HG03520 (cell line): ENCODE measurements at regions not wholly inside any gene's neighbourhood (a gene's known extent, or its start where the extent isn't known, plus 50 kb on each side); places are given as distances from the start of the nearest gene placed in this dataset.

Source experiments
- ATAC-seq: cut with Tn5 transposase; IDR thresholded peaks from one replicate; pipeline ENCODE4 v1.9.1; 2021; ENCODE audit warnings: mild to moderate bottlenecking, moderate library complexity; ENCODE audit not compliant: unreplicated experiment

DNA sequence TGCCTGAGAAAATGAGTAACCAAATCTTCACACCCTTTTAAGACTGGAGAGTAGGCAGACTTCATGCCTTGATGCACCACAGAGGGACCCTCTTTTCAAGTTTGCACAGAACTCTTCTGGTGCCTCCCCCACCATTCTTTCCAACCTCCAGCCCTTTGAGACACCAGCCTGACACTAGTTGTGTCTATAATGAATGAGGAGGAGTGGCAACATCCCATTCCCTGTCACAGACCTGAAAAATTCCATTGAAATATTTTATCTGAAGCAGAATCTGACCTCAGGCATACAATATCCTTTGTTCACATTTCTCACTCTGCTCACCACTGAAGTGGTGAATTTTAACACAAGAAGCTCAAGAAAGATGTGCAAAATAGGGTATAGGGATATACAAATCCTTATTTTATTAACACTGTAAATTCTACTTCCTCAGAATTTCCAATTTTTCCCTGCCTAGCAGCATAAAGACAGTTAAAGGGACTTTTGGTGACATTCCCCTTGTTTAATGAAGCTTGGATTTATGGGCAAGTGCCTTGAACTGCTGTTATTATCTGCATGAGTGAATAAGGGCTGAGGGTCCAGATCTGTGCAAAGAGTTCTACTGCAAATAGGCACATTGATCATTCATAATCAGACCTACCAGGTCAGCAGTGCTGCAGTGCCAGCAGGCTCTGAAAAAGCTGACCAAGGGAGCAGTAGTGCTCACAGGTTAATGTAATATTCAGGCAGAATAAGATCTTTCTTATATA is 149.9 kb upstream of the PAQR3 start:
- ATAC-seq, result no peak

DNA sequence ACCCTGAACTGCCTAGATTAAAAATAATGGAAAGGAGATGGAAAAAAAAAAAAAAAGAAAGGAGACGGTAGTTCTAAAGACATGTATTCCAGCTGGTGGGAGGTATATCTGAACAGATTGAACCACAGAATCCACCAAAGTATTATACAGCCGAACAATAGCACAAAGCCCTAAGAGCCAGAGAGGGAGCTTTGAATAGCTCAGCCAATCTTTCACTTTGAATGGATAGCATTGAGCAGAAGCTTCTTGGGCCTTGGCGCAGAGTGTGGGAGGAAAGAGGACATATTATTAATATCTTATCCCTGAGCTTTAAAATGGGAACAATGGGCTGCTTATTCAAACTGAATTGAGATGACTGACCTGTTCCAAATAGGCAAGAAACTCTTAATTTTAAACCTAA is 147.8 kb upstream of the PAQR3 start:
- no peak for ATAC-seq

DNA sequence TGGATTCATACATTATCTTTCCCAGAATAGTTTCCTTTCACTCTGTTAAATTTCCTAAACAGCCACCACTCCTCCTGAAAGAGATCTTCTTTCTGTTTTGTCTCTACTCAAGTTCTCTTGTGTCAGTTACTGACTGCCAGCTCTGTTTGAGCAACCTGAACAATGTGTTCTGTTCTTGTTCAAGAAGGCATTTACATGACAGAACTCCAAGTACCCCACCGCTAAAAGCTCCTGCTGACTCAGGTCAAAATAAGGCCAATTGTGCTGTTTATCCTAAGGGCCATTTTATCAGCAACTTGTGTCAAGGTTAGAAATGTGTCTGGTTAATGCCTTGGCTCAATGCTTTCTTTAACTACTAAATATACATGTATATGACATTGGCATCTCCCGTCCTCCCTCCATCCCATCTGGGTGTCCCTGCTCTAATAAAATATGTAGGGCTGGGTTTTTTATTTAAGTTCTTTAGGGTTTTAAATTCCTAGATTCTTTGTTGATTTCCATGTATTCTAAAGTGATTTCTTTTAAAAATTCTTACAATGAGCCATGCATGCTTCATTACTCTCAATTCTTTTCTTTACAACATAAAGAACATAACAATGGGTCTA is 144.3 kb upstream of the PAQR3 start:
- ATAC-seq, result no peak

DNA sequence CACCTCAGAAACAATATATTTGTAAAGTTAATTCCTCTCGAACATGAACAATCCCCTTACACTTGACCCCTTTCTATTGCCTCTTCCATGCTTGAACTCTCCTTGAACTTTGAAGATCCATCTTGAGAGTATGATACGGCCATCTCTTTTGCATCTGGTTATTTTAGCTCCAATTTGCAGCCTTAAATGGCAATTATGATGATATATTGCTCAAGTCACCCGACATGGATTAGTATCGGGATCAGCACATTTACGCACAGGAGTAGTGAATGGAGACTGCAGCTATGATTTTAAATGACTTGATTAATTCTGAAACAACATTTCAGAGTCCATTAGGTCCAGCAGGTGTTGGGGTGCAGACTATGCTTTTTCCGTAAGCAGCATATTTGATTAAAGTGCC is 143.8 kb upstream of the PAQR3 start:
- ATAC-seq, result no peak

DNA sequence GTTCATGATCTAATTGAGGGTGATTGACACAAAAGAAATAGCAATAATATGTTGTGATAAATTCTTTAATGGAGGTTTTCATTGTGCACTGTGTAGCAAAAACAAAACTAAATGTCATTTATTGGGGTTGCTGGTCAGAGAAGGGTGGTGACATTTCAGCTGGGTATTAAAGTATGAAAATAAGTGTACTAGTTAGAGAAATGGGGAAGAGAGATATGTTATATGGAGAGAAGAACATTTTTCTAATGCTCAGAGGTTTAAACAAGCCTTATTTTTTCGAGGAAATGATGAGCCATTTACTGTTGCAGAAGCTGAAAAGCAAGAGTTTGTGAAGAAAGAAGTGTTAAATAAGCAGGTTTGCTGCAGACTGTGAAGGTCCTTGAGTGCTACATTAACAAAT is 142.7 kb upstream of the PAQR3 start:
- ATAC-seq, result no peak

DNA sequence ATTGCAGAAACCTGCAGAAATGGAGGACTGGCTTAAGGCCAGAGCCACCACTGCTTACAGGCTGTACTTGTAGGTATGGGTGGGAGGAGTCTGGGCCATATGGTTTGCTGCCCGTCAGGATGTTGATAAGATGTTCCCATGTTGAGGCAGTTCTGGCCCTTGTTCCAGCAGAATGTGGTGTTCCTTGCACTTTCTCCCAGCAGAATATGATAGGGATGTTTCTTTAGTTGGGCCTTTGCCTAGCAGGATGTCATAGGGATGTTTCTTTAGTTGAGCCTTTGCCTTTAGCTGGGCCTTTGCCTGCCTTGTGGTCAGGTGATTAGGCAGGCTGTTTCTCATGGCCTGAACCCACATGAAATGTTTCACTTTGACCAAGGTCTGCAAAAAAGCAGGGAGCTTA is 139.1 kb upstream of the PAQR3 start:
- no peak for ATAC-seq

DNA sequence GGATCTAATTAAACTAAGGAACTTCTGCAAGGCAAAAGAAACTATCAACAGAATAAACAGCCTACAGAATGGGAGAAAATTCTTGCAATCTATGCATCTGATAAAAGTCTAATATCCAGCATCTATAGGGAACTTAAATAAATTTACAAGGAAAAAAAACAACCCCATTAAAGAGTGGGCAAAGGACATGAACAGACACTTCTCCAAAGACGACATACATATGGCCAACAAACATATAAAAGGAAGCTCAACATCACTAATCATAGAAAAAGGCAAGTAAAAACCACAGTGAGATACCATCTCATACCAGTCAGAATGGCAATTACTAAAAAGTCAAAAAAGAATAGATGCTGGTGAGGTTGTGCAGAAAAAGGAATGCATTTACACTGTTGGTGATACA is 134.8 kb upstream of the PAQR3 start:
- ATAC-seq, result no peak

DNA sequence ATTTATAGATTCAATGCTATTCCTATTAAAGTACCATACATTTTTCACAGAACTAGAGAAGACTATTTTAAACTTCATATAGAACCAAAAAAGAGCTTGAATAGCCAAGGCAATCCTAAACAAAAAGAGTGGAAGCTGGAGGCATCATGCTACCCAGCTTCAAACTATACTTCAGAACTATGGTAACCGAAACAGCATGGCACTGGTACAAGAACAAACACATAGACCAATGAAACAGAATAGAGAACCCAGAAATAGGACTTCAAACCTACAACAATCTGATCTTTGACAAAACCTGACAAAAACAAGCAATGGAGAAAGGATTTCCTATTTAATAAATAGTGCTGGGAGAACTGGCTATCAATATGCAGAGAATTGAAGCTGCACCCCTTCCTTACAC is 134.2 kb upstream of the PAQR3 start:
- ATAC-seq, result no peak

DNA sequence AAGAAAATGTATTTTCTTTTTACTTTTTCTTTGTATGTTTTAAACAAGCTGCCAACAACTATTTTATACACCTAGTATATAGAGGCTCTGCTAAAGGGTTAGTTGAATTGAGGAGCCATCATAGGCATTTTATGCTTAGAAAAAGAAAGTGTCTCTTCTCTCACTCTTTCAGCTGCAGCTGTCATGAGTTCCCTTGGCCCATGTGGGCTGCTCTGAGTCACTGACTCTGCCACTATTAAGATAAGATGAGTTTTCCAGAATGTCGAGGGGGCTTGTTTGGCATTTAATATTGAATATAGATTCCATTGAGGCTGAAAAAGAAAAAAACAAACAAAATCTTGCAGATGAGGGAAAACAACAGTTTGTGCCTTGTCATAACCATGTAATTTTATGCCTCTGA is 126.0 kb upstream of the PAQR3 start:
- no peak for ATAC-seq

DNA sequence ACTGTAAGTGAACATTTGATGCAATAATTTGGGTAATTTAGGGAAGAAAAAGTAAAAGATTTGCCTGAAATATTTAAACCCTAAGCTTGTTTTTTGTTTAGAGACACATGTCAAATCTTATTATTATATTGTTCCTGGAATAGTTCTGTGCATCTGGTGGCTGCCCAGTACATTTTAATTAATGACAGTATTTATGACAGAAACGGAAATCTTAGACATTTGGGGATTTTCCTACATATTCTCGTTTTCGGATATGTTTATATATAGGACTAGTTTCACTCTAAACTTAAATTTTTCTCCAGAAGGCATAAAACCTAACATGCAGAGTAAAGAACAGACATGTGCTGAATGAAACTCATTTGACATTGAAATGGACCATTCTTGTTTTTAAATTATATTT is 125.6 kb upstream of the PAQR3 start:
- no peak for ATAC-seq

DNA sequence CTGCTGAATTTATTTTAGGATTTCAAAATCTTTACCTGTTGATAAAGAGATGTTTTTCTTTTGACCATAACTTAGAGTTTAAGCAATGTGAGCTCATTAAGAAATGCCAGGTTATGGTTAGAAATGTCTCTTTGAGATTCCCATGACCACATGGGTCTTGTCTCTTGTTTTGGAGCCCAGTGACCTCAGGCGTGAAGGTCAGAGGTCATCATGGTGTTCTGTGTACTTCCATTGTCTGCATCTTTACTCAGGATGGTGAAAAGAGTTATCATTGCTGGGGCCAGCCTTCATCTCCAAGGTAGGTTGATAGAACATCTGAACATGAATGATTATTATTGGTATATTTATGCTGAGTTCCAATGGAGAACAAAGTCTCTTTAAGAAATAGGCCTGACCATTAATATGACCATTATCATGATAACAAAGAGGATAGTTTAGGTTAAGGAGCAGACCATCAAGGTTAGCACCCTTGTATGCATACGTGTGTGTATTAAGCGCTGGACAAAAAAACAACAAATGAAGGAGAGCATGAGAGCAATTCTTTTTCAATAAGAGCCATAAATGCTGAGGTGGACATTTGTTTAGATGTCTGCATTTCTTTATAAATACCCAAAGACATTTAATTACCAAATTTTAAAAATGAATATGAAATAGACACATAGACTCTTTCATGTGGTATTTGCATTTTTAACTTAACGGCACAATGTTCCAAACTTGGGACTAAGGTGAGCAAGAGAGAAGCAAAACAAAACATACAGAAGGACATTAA is 120.6 kb upstream of the PAQR3 start:
- no peak for ATAC-seq

DNA sequence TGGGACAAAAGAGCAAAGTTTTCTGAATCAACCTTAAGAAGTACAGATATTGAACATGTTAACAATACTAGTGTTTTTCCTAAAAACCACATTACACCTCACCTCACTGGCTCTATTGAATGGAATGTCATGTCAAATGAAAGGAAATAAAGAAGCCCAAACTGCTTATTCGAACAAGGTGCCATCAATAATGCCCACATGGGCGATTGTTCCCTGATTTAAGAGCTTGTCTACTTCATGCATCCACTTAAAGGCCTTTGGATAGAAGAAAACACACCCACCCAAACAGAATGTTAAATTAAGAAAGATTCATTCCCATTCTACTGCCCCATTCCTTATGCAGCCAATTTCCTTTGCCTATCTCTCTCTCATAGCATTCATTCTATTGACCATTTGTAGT is 118.5 kb upstream of the PAQR3 start:
- no peak for ATAC-seq

DNA sequence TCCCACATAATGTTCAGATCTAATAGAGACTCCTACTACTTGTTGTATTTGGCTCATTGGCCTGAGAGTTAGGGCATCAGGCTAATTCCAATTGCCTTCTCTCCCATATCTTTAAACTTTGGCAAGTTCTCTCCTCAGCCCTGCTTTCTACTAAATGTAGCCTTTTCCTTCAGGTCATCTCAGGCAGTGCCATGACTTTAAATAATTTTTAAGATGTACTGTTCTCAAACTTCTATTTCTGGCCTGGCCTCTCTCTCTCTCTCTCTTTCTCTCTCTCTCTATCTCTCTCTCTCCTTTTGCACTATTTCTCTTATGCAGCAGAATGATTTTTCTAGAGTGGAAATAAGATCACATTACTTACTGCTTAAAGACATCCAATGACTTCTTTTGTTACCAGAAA is 114.5 kb upstream of the PAQR3 start:
- no peak for ATAC-seq

DNA sequence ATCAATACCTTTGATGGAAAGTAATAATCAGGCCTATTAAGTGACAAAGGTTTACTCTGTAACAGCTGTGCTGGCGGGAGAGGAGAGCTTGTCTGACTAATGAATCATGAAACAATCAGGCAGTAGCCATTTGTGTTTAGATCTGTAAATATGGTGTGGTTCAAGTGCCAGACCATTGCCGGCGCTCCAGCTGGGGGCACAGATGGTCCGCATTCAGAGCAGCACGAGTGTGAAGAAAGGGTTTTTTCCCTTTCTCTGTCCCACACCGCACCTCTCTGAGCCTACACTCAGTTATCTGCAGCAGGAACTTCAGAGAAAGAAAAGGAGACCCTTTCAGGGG is 111.3 kb upstream of the PAQR3 start:
- ATAC-seq, result no peak

DNA sequence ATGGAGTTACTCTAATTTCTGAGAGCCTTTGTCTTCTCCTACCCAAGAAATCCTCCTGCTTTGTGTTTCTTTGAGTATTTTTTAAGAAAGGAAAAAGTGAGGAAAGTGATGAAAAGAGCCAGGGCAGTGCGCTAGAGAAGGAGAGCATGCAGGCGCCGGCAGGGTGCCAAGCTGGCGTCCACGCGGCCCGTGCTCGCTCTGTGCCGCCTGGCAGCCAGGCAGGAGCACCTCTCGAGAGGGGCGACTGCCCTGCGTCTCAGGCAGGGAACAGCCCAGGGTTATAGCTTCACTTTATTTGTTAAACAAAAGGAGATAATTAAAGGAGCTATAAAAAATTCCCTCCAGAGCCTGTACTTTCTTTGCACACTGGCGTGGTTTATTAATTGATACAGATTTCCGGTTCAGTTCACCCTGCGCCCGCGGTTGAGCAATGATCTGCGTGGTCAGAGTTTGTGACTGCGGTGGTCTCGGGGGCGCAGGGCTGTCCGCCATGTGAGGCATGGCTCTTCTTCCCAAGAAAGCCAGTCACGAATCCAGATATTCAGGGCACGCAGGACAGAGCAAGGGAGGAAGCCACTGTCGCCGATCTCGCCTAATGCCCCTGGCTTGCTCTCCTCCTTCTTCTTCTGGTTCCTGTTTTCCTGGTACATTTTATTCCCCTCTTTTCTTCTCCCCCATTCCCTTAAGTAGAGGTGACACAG is 110.8 kb upstream of the PAQR3 start:
- no peak for ATAC-seq

DNA sequence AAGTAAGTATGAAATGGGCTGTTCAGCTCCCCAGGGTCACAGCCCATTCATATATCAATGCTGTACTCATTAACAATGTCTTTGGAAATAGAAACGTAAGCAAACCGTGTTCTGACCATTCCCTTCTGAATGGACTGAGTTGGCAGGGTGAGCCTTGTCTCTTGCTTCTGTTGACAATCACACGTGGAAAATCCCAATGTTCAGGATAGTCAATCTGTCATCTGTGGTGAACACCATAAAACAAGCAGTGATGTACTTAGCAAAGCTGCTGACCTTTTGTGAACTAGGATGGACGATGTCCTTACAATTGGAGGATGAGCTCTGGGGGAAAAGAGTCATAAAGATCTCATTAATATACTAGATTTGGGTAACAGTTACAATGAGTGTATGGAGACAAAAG is 109.6 kb upstream of the PAQR3 start:
- no peak for ATAC-seq

DNA sequence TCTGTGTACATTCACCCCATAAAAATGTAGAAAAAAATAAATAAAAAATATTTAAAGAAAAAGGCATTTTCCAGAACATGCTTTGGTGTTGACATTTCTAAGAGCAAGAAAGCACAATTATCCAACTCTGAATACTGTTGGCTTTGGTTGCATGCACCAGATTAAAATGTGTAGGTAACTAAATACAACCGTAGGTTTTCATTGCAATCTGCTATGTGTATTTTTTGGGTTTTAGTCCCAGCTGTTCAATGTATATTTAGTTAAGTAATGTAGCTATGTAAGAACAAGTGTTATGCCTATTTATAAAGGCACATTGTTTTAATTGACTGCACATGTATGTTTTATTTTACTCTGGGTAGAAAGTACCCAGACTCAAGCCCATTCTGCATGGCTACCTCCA is 108.1 kb upstream of the PAQR3 start:
- ATAC-seq, result no peak

DNA sequence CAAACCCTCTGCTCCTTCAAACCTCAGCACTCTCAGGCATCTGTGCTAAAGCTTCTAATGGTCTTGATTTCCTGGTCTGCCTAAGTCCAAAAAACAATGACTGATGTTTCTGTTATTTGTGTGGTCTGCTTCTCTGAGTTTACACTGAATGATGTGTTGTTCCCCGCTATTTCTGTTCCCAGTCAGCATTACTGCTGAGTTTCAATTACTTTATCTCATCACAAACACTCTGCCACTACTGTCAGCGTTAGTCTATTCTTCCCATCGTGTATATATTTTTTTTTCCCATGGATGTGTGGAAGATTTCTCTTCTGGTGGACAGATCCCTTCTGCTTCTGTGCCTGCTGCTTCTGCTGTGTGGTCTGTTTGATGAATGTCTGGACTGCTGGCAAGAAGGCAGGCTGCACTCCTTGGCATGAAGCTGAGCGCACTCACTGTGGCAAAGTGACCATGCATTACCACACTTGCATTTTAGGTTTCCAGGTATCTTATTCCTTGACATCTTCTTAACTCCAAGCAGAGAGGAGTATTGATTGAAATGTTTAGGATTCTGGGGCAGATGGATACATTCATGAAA is 106.9 kb upstream of the PAQR3 start:
- ATAC-seq, result no peak

DNA sequence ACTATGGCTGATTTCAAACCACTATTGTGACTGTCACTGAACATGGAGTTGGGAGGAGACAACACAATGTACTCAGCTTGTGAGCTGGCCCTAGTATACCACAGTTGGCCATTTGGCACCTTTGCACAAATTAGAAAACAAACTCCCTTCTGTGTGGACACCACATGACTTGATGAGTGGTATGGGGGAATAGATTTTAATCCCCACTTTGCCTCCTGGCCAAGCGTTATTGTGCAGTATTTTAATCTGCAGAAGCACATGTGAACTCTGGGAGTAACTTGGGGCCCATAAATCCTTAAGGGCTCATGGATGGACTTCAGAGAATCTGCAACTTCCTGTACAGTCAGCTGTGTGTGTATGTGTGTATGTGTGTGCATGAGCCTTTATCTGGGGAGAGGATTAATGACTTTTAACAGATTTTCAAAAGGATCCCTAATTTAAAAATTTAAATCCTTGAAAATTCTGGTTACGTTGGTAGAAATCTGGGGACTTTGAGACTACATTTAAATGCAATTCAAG is 105.0 kb upstream of the PAQR3 start:
- no peak for ATAC-seq

DNA sequence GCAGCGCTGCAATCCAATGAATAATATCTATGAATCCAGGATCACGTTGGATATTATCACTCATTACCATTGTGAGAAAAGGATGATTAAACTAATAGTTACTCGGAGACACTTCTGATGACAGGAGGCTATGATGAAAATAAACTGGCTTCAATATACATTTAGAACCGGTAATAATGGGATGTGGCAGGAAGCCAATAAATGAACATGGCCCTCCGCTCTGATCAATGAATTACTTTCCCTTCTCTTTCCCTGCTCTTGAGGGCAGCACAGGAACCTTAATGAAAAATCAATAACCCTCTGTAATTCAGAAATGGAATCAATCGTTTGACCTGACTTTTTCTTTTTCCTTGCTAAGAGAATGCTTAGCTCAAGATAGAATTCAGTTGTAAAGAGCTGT is 103.9 kb upstream of the PAQR3 start:
- ATAC-seq, result no peak

DNA sequence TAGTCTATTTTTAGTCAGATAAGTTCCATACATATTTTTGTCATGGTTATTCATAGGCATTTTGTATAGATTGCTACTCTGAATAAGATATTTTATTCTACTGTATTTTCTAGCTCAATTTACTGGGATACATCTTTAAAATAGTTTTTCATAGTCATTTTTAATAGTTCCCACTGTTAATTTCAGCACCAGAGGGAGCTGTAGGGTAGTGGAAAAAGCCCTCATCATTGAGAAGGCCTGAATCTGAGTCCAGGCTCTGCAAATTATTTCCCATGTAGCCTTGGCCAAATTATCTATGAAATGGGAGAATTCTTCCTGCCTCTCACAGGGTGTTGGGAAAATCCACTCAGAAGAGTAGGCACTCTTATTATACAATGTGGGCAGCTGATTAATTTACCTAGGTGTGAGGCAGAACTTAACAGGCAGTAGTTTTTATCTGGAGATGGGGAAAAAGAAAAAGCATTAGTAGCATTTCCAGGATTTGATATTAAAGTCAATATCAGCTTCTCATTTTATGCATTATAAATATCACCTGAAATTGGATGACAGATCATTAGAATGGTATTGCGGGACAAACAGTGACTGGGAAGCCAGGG is 102.9 kb upstream of the PAQR3 start:
- ATAC-seq, result no peak
